Ascending aorta (tissue), 2 donors: ENCODE measurements at regions not wholly inside any gene's neighbourhood (a gene's known extent, or its start where the extent isn't known, plus 50 kb on each side); places are given as distances from the start of the nearest gene placed in this dataset.

Source experiments
- DNase-seq, 2 donors: peaks; one replicate each; pipeline ENCODE4 v3.0.0-alpha.2; 2019; ENCODE audit warnings: low spot score in 2 of 2
- H3K27ac ChIP-seq, 2 donors: fragments of 200-600 bp; sonication (generic); one replicate each; pipeline ENCODE4 v1.5.1; 2016 to 2017; ENCODE audit warnings: mild to moderate bottlenecking in 1 of 2
- H3K27me3 ChIP-seq: fragments of 200-600 bp; sonication (generic); one replicate; pipeline ENCODE4 v1.5.1; 2017
- H3K36me3 ChIP-seq, 2 donors: fragments of 200-600 bp; sonication (generic); one replicate each; pipeline ENCODE4 v1.5.1; 2016
- H3K4me1 ChIP-seq, 2 donors: fragments of 200-600 bp; sonication (generic); one replicate each; pipeline ENCODE4 v1.5.1; 2016 to 2017; ENCODE audit warnings: mild to moderate bottlenecking in 1 of 2
- H3K4me3 ChIP-seq, 2 donors: fragments of 200-600 bp; sonication (generic); one replicate each; pipeline ENCODE4 v1.5.1; 2016 to 2017; ENCODE audit warnings: mild to moderate bottlenecking in 1 of 2
- H3K9me3 ChIP-seq, 2 donors: fragments of 200-600 bp; sonication (generic); one replicate each; pipeline ENCODE4 v1.5.1; 2016
- CTCF ChIP-seq, 3 experiments: fragments of 200-600 bp in 2 of 3; fragments of 450-650 bp in 1 of 3; sonication (generic) in 2 of 3; IDR thresholded peaks; one replicate each; pipeline ENCODE4 v1.5.1; 2016 to 2019; ENCODE audit warnings: antibody characterized with exemption in 3 of 3, mild to moderate bottlenecking in 1 of 3, moderate library complexity in 1 of 3
- intact Hi-C: fragments of 100-400 bp; cut with DNase I; formaldehyde crosslinking; loops from one replicate; pipeline ENCODE4 v1.15.1; 2023

GRCh38 chrX:129019412-129019811 lies 503.9 kb downstream of the SMARCA1 start:
- Histone ChIP-seq H3K27me3 (no peaks in the 10 kb centered on the region), H3K36me3 (no peaks in the 10 kb centered on the region), H3K9me3 (no peaks in the 10 kb centered on the region), H3K4me3 (no peak overlapping the region), H3K27ac (no peak overlapping the region), H3K4me1 (no peaks in the 10 kb centered on the region)
- DNase-seq, result no peak
- intact Hi-C loops, result no loop called here
- TF ChIP-seq CTCF (IDR thresholded peaks at IDR 0.05), result no peak

GRCh38 chrX:129015381-129015780 lies 507.9 kb downstream of the SMARCA1 start:
- DNase-seq, result no peak
- TF ChIP-seq CTCF (IDR thresholded peaks at IDR 0.05), result no peak
- Histone ChIP-seq H3K9me3 (no peaks in the 10 kb centered on the region), H3K4me3 (no peak overlapping the region), H3K36me3 (no peaks in the 10 kb centered on the region), H3K4me1 (no peaks in the 10 kb centered on the region), H3K27me3 (no peaks in the 10 kb centered on the region), H3K27ac (no peak overlapping the region)
- intact Hi-C loops, result no loop called here

- no peak for TF ChIP-seq CTCF (IDR thresholded peaks at IDR 0.05)
- no peak for DNase-seq
- intact Hi-C loops, result no loop called here
- Histone ChIP-seq H3K27ac (no peak overlapping the region), H3K4me3 (no peak overlapping the region), H3K9me3 (no peaks in the 10 kb centered on the region), H3K36me3 (no peaks in the 10 kb centered on the region), H3K27me3 (no peaks in the 10 kb centered on the region), H3K4me1 (no peaks in the 10 kb centered on the region)
These were observed 509.7 kb downstream of the SMARCA1 start for GRCh38 chrX:129013574-129013973.

GRCh38 chrX:129007631-129008030 lies 515.7 kb downstream of the SMARCA1 start:
- Histone ChIP-seq H3K36me3 (no peaks in the 10 kb centered on the region), H3K9me3 (no peaks in the 10 kb centered on the region), H3K27ac (no peak overlapping the region), H3K27me3 (no peaks in the 10 kb centered on the region), H3K4me1 (no peaks in the 10 kb centered on the region), H3K4me3 (no peak overlapping the region)
- intact Hi-C loops, result no loop called here
- no peak for TF ChIP-seq CTCF (IDR thresholded peaks at IDR 0.05)
- no peak for DNase-seq

GRCh38 chrX:129006491-129006890 lies 516.8 kb downstream of the SMARCA1 start:
- intact Hi-C loops, result no loop called here
- Histone ChIP-seq H3K27me3 (no peaks in the 10 kb centered on the region), H3K27ac (no peak overlapping the region), H3K9me3 (no peaks in the 10 kb centered on the region), H3K4me3 (no peak overlapping the region), H3K36me3 (no peaks in the 10 kb centered on the region), H3K4me1 (no peaks in the 10 kb centered on the region)
- no peak for DNase-seq
- no peak for TF ChIP-seq CTCF (IDR thresholded peaks at IDR 0.05)

- no peak for DNase-seq
- H3K4me1 ChIP-seq, result no peaks in the 10 kb centered on the region
- TF ChIP-seq CTCF (IDR thresholded peaks at IDR 0.05), result no peak
- no peak overlapping the region for H3K4me3 ChIP-seq
- no peaks in the 10 kb centered on the region for H3K9me3 ChIP-seq
- no peaks in the 10 kb centered on the region for H3K36me3 ChIP-seq
- intact Hi-C loops, result no loop called here
- no peaks in the 10 kb centered on the region for H3K27me3 ChIP-seq
- no peak overlapping the region for H3K27ac ChIP-seq
These were observed 522.5 kb downstream of the SMARCA1 start for GRCh38 chrX:129000797-129001196.
